GM23338 (cell line): ENCODE measurements at regions not wholly inside any gene's neighbourhood (a gene's known extent, or its start where the extent isn't known, plus 50 kb on each side); places are given as distances from the start of the nearest gene placed in this dataset.
"Not testable (repeated sequence)": the region's sequence is repeated elsewhere in the genome, so short reads cannot be mapped to it uniquely, and the experiment has no call there.

Source experiments
- ATAC-seq: fragments of 200-7000 bp; cut with Tn5 transposase; 3 replicates; pipeline ENCODE4 v1.9.1; 2020
- DNase-seq: peaks from one replicate; pipeline ENCODE4 v3.0.0-alpha.2; 2015; ENCODE audit warnings: low spot score
- H2AFZ ChIP-seq: fragments of 200-600 bp; sonication (generic); 2 replicates; pipeline ENCODE4 v1.8.0; 2016; ENCODE audit warnings: antibody characterized with exemption, mild to moderate bottlenecking, moderate library complexity
- H3F3A ChIP-seq: fragments of 200-600 bp; sonication (generic); replicated peaks from 2 replicates; pipeline ENCODE4 v1.8.0; 2017; ENCODE audit warnings: antibody characterized with exemption, mixed run types, low read depth
- H3K27ac ChIP-seq: fragments of 200-600 bp; sonication (generic); 2 replicates; pipeline ENCODE4 v1.6.1; 2016; ENCODE audit warnings: low read depth
- H3K27me3 ChIP-seq: fragments of 200-600 bp; sonication (generic); 2 replicates; pipeline ENCODE4 v1.8.0; 2016; ENCODE audit warnings: mild to moderate bottlenecking, mixed run types, moderate library complexity; ENCODE audit not compliant: insufficient read depth
- H3K36me3 ChIP-seq: fragments of 200-600 bp; sonication (generic); 2 replicates; pipeline ENCODE4 v1.8.0; 2016; ENCODE audit warnings: mild to moderate bottlenecking; ENCODE audit not compliant: insufficient read depth
- H3K4me1 ChIP-seq: fragments of 200-600 bp; sonication (generic); 2 replicates; pipeline ENCODE4 v1.8.0; 2016; ENCODE audit warnings: mild to moderate bottlenecking, moderate library complexity; ENCODE audit not compliant: insufficient read depth
- H3K4me2 ChIP-seq: fragments of 200-600 bp; sonication (generic); 2 replicates; pipeline ENCODE4 v1.7.1; 2017; ENCODE audit warnings: mixed run types
- H3K4me3 ChIP-seq: fragments of 200-600 bp; sonication (generic); 2 replicates; pipeline ENCODE4 v1.6.1; 2016; ENCODE audit warnings: mixed run types
- H3K79me2 ChIP-seq: fragments of 200-600 bp; sonication (generic); replicated peaks from 2 replicates; pipeline ENCODE4 v1.8.0; 2017; ENCODE audit warnings: mild to moderate bottlenecking; ENCODE audit not compliant: insufficient read depth
- H3K9me2 ChIP-seq: fragments of 200-600 bp; sonication (generic); 2 replicates; pipeline ENCODE4 v1.8.0; 2017; ENCODE audit not compliant: insufficient read depth
- H4K20me1 ChIP-seq: fragments of 200-600 bp; sonication (generic); replicated peaks from 2 replicates; pipeline ENCODE4 v1.8.0; 2017; ENCODE audit warnings: mild to moderate bottlenecking; ENCODE audit not compliant: insufficient read depth
- H3K27ac Mint-ChIP-seq: 2 replicates; pipeline ENCODE4 v1.8.0; 2020; ENCODE audit warnings: inconsistent platforms, mild to moderate bottlenecking, moderate library complexity, mixed read lengths
- H3K27me3 Mint-ChIP-seq: 3 replicates; pipeline ENCODE4 v1.8.0; 2022; ENCODE audit warnings: low read depth, mild to moderate bottlenecking, moderate library complexity, mixed read lengths, inconsistent platforms; ENCODE audit not compliant: insufficient read depth, poor library complexity
- H3K36me3 Mint-ChIP-seq: 3 replicates; pipeline ENCODE4 v1.8.0; 2021; ENCODE audit warnings: low read depth, mild to moderate bottlenecking, inconsistent platforms, moderate library complexity, mixed read lengths
- H3K4me1 Mint-ChIP-seq: 3 replicates; pipeline ENCODE4 v1.8.0; 2020; ENCODE audit warnings: mild to moderate bottlenecking, inconsistent platforms, mixed read lengths
- H3K4me3 Mint-ChIP-seq: 3 replicates; pipeline ENCODE4 v1.8.0; 2021; ENCODE audit warnings: moderate library complexity, mild to moderate bottlenecking, inconsistent platforms, mixed read lengths
- H3K9me3 Mint-ChIP-seq: 3 replicates; pipeline ENCODE4 v1.8.0; 2020; ENCODE audit warnings: moderate library complexity, mild to moderate bottlenecking, inconsistent platforms, mixed read lengths
- EZH2phosphoT487 ChIP-seq: fragments of 200-600 bp; sonication (generic); IDR thresholded peaks from one replicate; pipeline ENCODE4 v1.8.1; 2018; ENCODE audit warnings: antibody characterized with exemption; ENCODE audit not compliant: unreplicated experiment
- POLR2AphosphoS5 ChIP-seq: IDR thresholded peaks from 2 replicates; pipeline ENCODE4 v1.6.1; 2016; ENCODE audit warnings: antibody characterized with exemption, low read depth
- STAT1 ChIP-seq: IDR thresholded peaks from one replicate; pipeline ENCODE4 v1.6.1; 2016; ENCODE audit warnings: antibody characterized with exemption; ENCODE audit not compliant: unreplicated experiment
- ZNF331 ChIP-seq: fragments of 250-450 bp; sonication (Bioruptor Pico); IDR thresholded peaks from 2 replicates; pipeline ENCODE4 v1.5.0; 2020; ENCODE audit warnings: low read depth, mild to moderate bottlenecking, moderate library complexity
- TF ChIP-seq, protein P1 (sequence below): IDR thresholded peaks from 2 replicates; pipeline ENCODE4 v1.6.1; 2016; ENCODE audit warnings: antibody characterized with exemption

DNA sequence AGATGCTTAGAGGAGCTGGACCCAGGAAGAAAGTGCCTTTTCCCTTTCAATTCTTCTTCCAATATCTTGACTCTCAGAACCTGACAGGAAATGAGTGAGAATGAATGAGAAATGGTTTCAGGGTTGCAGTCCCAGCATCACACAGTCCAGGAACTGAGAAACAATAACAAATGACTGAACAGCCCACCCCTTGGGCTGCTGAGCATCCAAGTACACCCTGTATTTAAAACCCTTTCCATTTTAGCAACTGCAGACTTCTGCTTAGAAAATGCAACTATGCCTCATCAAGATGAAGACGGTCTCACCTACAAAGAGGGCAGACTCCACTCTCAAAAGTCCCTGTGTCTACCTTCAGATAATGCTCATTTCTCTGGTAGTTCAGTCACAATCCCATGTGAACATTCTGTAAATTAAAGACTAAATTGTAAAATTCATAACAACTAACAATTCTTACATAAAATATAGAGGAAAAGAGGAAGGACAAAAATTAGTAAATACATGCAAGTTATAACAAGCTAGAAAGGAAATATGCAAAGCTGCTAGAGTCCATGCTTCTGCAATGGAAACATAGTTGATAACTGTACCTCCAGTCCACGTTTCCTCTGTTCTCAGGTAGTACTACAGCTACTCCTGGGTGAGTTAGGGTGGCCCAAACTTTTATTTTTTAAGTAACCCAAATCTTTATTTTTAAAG, 316.5 kb downstream of the ICE1 start:
- H2AFZ ChIP-seq, result 0 out of 2 replicates have a peak overlapping the region, but pooled peaks have one; percentile 28
- Mint-ChIP-seq H3K4me3 (no peak overlapping the region), H3K9me3 (peaks cover 13% of the 10 kb centered on the region), H3K36me3 (peaks cover 2% of the 10 kb centered on the region; the same call in 2 of the 3 replicates), H3K4me1 (peaks cover 2% of the 10 kb centered on the region; the same call in 1 of the 3 replicates), H3K27ac (no peak overlapping the region), H3K27me3 (no peaks in the 10 kb centered on the region)
- ATAC-seq (no peak), DNase-seq (no peak)
- H3K4me1 ChIP-seq, result no peaks in the 10 kb centered on the region
- H3K27me3 ChIP-seq, result no peaks in the 10 kb centered on the region
- no peaks in the 10 kb centered on the region for H3K79me2 ChIP-seq
- no peaks in the 10 kb centered on the region for H4K20me1 ChIP-seq
- no peak overlapping the region for H3K4me3 ChIP-seq
- TF ChIP-seq ZNF331 (CRISPR knock-in tag), result no peak
- TF ChIP-seq POLR2AphosphoS5, result no peak
- no peaks in the 10 kb centered on the region for H3K36me3 ChIP-seq
- H3K9me2 ChIP-seq, result peaks cover 14% of the 10 kb centered on the region
- no peak overlapping the region for H3K4me2 ChIP-seq
- no peak overlapping the region for H3K27ac ChIP-seq
- no peaks in the 10 kb centered on the region for H3F3A ChIP-seq

DNA sequence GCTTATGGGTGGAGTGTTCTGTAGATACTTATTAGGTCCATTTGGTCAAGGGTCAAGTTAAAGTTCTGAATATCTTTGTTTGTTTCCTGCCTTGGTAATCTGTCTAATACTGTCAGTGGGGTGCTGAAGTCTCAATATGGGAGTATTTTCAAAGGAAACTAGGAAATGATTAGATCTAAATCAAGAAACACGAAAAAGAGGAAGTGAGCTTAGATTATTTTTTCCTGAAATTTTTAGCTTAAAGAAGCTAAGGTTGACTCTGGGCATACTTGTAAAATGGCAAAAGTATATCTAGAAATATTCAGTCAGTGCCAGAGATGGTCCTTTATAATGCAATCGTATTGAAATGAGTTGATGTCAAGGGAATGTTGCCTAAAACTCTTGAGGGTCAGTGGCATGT, 313.5 kb downstream of the ICE1 start:
- ATAC-seq (no peak), DNase-seq (no peak)
- H3K36me3 ChIP-seq, result no peaks in the 10 kb centered on the region
- H3K4me3 ChIP-seq, result no peak overlapping the region
- H3K79me2 ChIP-seq, result no peaks in the 10 kb centered on the region
- no peak overlapping the region for H3K4me2 ChIP-seq
- H3K9me2 ChIP-seq, result peaks cover 18% of the 10 kb centered on the region; the same call in 1 of the 2 replicates
- Mint-ChIP-seq H3K36me3 (no peaks in the 10 kb centered on the region), H3K9me3 (no peaks in the 10 kb centered on the region), H3K4me3 (no peak overlapping the region), H3K4me1 (peaks cover 2% of the 10 kb centered on the region; the same call in 1 of the 3 replicates), H3K27me3 (no peaks in the 10 kb centered on the region), H3K27ac (no peak overlapping the region)
- no peak overlapping the region for H2AFZ ChIP-seq
- H3K27me3 ChIP-seq, result no peaks in the 10 kb centered on the region
- no peaks in the 10 kb centered on the region for H4K20me1 ChIP-seq
- no peaks in the 10 kb centered on the region for H3F3A ChIP-seq
- no peaks in the 10 kb centered on the region for H3K4me1 ChIP-seq
- no peak for TF ChIP-seq EZH2phosphoT487
- no peak for TF ChIP-seq STAT1
- TF ChIP-seq, protein P1, sequence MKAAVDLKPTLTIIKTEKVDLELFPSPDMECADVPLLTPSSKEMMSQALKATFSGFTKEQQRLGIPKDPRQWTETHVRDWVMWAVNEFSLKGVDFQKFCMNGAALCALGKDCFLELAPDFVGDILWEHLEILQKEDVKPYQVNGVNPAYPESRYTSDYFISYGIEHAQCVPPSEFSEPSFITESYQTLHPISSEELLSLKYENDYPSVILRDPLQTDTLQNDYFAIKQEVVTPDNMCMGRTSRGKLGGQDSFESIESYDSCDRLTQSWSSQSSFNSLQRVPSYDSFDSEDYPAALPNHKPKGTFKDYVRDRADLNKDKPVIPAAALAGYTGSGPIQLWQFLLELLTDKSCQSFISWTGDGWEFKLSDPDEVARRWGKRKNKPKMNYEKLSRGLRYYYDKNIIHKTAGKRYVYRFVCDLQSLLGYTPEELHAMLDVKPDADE, result no peak
- H3K27ac ChIP-seq, result no peak overlapping the region

DNA sequence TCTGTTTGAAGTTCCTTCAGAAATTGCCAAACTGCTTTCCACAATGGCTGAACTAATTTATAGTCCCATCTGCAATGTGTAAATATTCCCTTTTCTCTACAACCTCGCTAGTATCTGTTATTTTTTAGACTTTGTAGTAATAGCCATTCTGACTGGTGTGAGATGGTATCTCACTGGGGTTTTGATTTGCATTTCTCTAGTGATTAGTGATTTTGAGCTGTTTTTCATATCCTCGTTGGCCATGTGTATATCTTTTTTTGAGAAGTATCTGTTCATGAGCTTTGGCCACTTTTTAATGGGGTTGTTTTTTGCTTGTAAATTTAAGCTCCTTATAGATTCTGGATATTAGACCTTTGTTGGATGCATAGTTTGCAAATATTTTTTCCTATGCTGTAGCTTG, 310.6 kb downstream of the ICE1 start:
- not testable (repeated sequence) for H3K79me2 ChIP-seq, ATAC-seq, H3K27ac ChIP-seq, H3F3A ChIP-seq, H3K36me3 ChIP-seq, H4K20me1 ChIP-seq, H3K36me3 Mint-ChIP-seq, H3K4me3 Mint-ChIP-seq, H3K4me2 ChIP-seq, H3K9me2 ChIP-seq, H3K4me3 ChIP-seq, H3K27me3 ChIP-seq, DNase-seq, H3K4me1 ChIP-seq, H3K4me1 Mint-ChIP-seq, H3K27me3 Mint-ChIP-seq, H3K27ac Mint-ChIP-seq, H3K9me3 Mint-ChIP-seq, H2AFZ ChIP-seq
